PFSK-1 (cell line): ENCODE measurements at regions not wholly inside any gene's neighbourhood (a gene's known extent, or its start where the extent isn't known, plus 50 kb on each side); places are given as distances from the start of the nearest gene placed in this dataset.

Experiments used
- FOXP2 ChIP-seq: optimal IDR thresholded peaks from 2 replicates; pipeline ENCODE3; 2011; ENCODE audit warnings: borderline replicate concordance, control low read depth, inconsistent platforms; ENCODE audit not compliant: insufficient read depth; ENCODE audit errors: extremely low read length, extremely low read depth
- POLR2AphosphoS5 ChIP-seq: IDR thresholded peaks from 2 replicates; pipeline ENCODE4 v1.6.1; 2012; ENCODE audit warnings: low read depth, mild to moderate bottlenecking, control low read depth, low read length, moderate library complexity
- SIN3A ChIP-seq: IDR thresholded peaks from 2 replicates; pipeline ENCODE4 v1.6.1; 2012; ENCODE audit warnings: mild to moderate bottlenecking, low read length, moderate library complexity, borderline replicate concordance; ENCODE audit not compliant: insufficient read depth
- TAF1 ChIP-seq: IDR thresholded peaks from 2 replicates; pipeline ENCODE4 v1.6.1; 2012; ENCODE audit warnings: low read length, control low read depth, borderline replicate concordance; ENCODE audit not compliant: insufficient read depth
- TF ChIP-seq, protein P1 (sequence below), 2 experiments: IDR thresholded peaks; 2 replicates each; pipeline versions ENCODE4 v1.6.1 to v1.8.0; 2011 to 2012; ENCODE audit warnings: low read depth in 2 of 2, low read length in 2 of 2, control low read depth in 1 of 2, inconsistent platforms in 1 of 2, mild to moderate bottlenecking in 1 of 2, moderate library complexity in 1 of 2; ENCODE audit not compliant: insufficient read depth in 1 of 2

DNA sequence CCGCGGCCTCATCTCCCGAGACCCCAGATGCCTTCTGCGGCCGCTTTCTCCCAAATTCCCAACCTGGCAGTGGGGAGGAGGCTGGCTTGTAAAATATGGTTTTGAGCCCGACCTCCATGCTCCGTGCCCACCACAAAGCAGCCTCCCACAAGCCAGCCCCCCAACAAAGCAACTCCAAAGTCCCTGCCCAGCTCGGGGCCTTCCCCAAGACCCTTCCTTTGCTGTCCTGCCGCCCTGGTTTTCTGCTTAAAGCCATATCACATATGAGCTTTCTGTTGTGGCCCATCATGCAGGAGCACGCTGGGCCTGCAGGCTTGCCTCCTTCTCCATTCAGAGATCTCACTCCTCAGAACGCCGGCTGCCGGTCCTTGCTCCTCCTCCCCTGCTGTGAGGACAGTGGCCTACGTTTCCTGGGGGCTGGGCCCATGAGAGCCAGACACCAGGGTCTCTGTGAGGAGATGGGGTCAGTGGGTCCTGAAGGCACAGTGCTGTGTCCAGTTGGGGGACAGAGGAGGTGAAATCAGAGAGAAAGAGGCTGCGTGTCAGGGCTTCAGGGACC, 680.0 kb downstream of the BRD1 start:
- TF ChIP-seq TAF1: no peak
- TF ChIP-seq POLR2AphosphoS5: no peak
- TF ChIP-seq SIN3A: no peak
- TF ChIP-seq FOXP2: no peak
- TF ChIP-seq, protein P1, sequence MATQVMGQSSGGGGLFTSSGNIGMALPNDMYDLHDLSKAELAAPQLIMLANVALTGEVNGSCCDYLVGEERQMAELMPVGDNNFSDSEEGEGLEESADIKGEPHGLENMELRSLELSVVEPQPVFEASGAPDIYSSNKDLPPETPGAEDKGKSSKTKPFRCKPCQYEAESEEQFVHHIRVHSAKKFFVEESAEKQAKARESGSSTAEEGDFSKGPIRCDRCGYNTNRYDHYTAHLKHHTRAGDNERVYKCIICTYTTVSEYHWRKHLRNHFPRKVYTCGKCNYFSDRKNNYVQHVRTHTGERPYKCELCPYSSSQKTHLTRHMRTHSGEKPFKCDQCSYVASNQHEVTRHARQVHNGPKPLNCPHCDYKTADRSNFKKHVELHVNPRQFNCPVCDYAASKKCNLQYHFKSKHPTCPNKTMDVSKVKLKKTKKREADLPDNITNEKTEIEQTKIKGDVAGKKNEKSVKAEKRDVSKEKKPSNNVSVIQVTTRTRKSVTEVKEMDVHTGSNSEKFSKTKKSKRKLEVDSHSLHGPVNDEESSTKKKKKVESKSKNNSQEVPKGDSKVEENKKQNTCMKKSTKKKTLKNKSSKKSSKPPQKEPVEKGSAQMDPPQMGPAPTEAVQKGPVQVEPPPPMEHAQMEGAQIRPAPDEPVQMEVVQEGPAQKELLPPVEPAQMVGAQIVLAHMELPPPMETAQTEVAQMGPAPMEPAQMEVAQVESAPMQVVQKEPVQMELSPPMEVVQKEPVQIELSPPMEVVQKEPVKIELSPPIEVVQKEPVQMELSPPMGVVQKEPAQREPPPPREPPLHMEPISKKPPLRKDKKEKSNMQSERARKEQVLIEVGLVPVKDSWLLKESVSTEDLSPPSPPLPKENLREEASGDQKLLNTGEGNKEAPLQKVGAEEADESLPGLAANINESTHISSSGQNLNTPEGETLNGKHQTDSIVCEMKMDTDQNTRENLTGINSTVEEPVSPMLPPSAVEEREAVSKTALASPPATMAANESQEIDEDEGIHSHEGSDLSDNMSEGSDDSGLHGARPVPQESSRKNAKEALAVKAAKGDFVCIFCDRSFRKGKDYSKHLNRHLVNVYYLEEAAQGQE (IDR thresholded peaks at IDR 0.05; ENCODE audit: insufficient read depth in 1 of 2, low read depth in 2 of 2, low read length in 2 of 2): no peak

GRCh38 chr22:49147171-49147570, 680.5 kb downstream of the BRD1 start:
- TF ChIP-seq FOXP2 (no peak), TAF1 (no peak), SIN3A (no peak), POLR2AphosphoS5 (no peak)
- TF ChIP-seq, protein P1 (IDR thresholded peaks at IDR 0.05; ENCODE audit: insufficient read depth in 1 of 2, low read depth in 2 of 2, low read length in 2 of 2): no peak

GRCh38 chr22:49146511-49146910, 681.2 kb downstream of the BRD1 start:
- TF ChIP-seq POLR2AphosphoS5 (no peak), TAF1 (no peak), SIN3A (no peak), FOXP2 (no peak)
- TF ChIP-seq, protein P1 (IDR thresholded peaks at IDR 0.05; ENCODE audit: insufficient read depth in 1 of 2, low read depth in 2 of 2, low read length in 2 of 2): no peak

GRCh38 chr22:49143812-49144211, 683.9 kb downstream of the BRD1 start:
- TF ChIP-seq POLR2AphosphoS5 (no peak), FOXP2 (no peak), SIN3A (no peak), TAF1 (no peak)
- TF ChIP-seq, protein P1 (IDR thresholded peaks at IDR 0.05; ENCODE audit: insufficient read depth in 1 of 2, low read depth in 2 of 2, low read length in 2 of 2): no peak

DNA sequence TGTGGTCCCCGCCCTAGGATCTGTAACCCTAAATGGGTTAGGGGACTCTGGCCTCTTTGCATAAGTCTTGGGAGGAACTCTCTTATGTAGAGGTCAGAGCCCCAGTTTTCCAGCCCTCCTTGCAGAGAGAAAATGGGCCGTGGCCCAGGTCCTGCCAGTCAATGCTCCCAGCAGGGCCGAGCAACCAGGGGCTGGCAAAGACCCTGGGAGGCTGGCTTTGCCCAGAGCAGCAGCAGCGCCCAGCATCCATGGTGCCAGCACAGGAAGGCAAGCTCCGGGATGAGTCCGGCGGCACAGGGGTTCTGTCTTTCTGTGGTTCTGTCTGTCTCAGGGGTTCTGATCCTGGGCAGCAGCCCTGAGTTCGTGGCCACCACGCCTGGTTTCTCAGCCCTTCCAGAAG, 684.8 kb downstream of the BRD1 start:
- TF ChIP-seq, protein P1 (IDR thresholded peaks at IDR 0.05; ENCODE audit: insufficient read depth in 1 of 2, low read depth in 2 of 2, low read length in 2 of 2): no peak
- no peak for TF ChIP-seq SIN3A
- no peak for TF ChIP-seq TAF1
- TF ChIP-seq FOXP2: no peak
- TF ChIP-seq POLR2AphosphoS5: no peak
